Keratinocyte (primary cell): ENCODE measurements at regions not wholly inside any gene's neighbourhood (a gene's known extent, or its start where the extent isn't known, plus 50 kb on each side); places are given as distances from the start of the nearest gene placed in this dataset.

Experiments used
- CTCF ChIP-seq, 3 experiments: IDR thresholded peaks in 1 of 3; conservative IDR thresholded peaks in 1 of 3; optimal IDR thresholded peaks in 1 of 3; 2 replicates in 2 of 3; 3 replicates in 1 of 3; pipeline versions ENCODE3 to v1.5.1; 2011; ENCODE audit warnings: low read length in 3 of 3, mild to moderate bottlenecking in 3 of 3, moderate library complexity in 2 of 3, control low read depth in 1 of 3, inconsistent platforms in 1 of 3; ENCODE audit not compliant: insufficient read depth in 2 of 3; ENCODE audit errors: extremely low read depth in 1 of 3
- EZH2 ChIP-seq: IDR thresholded peaks from one replicate; pipeline ENCODE4 v1.6.1; 2012; ENCODE audit warnings: inconsistent platforms, mild to moderate bottlenecking, low read length, moderate library complexity

DNA sequence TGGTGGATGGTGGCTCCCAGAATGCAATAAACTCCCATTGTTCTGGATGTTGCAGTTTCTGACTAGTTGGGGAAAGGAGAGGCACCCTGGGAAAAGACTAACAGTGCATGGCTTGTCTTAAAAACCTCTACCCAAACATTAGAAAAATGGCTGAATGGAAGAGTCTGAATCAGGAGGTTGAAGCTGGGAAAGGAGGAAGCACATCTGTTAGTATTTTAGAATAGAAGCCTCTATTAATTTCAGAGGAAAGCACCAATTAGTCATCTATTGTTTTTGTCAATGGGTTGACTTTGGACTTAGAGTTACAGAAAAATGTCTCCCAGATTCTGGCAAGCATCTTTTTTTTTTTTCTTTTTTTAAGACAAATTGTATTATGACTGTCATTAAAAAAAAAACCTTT lies 56.1 kb upstream of the ELMO1 start:
- no peak for TF ChIP-seq CTCF (optimal IDR thresholded peaks at IDR 0.05 in 1 of 3, IDR thresholded peaks at IDR 0.05 in 1 of 3, conservative IDR thresholded peaks at IDR 0.05 in 1 of 3; ENCODE audit: extremely low read depth in 1 of 3, insufficient read depth in 2 of 3, low read length in 3 of 3)
- TF ChIP-seq EZH2 = no peak
